ENCODE measurements at regions not wholly inside any gene's neighbourhood (a gene's known extent, or its start where the extent isn't known, plus 50 kb on each side); places are given as distances from the start of the nearest gene placed in this dataset.

DNA sequence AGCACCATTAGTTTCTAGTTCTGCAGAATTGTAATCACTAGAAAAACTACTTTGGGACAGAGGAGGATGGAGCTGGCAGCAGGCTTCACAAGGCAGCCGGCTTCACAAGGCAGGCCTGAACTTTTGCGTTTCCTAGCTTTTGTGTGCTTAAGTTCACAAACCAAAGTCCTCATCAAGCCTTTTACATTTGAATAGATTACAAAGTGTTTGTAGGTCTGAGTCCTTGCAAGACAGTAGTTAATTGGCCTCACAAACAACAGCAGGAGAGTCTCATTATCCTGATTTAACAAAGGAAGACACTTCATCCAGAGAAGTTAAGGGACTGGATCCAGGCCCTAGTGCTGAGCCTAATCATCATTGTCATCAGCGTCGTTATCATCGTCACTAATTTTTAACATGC is 147.8 kb upstream of the AUTS2 start:
- DNase-seq (ENCODE audit: low spot score), result no peak
- Histone ChIP-seq H3K9me3 (ENCODE audit: low read depth, low read length, poor library complexity, severe bottlenecking) (no peaks in the 10 kb centered on the region), H3K27ac (ENCODE audit: low read depth, low read length, poor library complexity, severe bottlenecking) (no peak overlapping the region), H3K36me3 (ENCODE audit: insufficient read depth, low read length, poor library complexity, severe bottlenecking) (no peaks in the 10 kb centered on the region), H3K4me3 (ENCODE audit: low read depth, low read length, poor library complexity, severe bottlenecking) (no peak overlapping the region), H3K4me1 (ENCODE audit: insufficient read depth, low read length, poor library complexity, severe bottlenecking) (no peaks in the 10 kb centered on the region), H3K27me3 (replicated peaks; ENCODE audit: insufficient read depth, low read depth, low read length, poor library complexity) (no peaks in the 10 kb centered on the region)
- intact Hi-C loops (cut with micrococcal nuclease; ENCODE audit: unreplicated experiment), result no loop called here
- no peak for TF ChIP-seq EZH2 (IDR thresholded peaks at IDR 0.05; ENCODE audit: borderline replicate concordance, low read depth, low read length, poor library complexity, severe bottlenecking)
- TF ChIP-seq, protein P1, sequence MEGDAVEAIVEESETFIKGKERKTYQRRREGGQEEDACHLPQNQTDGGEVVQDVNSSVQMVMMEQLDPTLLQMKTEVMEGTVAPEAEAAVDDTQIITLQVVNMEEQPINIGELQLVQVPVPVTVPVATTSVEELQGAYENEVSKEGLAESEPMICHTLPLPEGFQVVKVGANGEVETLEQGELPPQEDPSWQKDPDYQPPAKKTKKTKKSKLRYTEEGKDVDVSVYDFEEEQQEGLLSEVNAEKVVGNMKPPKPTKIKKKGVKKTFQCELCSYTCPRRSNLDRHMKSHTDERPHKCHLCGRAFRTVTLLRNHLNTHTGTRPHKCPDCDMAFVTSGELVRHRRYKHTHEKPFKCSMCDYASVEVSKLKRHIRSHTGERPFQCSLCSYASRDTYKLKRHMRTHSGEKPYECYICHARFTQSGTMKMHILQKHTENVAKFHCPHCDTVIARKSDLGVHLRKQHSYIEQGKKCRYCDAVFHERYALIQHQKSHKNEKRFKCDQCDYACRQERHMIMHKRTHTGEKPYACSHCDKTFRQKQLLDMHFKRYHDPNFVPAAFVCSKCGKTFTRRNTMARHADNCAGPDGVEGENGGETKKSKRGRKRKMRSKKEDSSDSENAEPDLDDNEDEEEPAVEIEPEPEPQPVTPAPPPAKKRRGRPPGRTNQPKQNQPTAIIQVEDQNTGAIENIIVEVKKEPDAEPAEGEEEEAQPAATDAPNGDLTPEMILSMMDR (conservative IDR thresholded peaks at IDR 0.05; ENCODE audit: low read depth, low read length), result no peak
- ChIA-PET CTCF (no interaction called here), POLR2A (ENCODE audit: low non-redundant PET) (no interaction called here)
- no TSS peak for BruUV-seq (replicated peaks)

DNA sequence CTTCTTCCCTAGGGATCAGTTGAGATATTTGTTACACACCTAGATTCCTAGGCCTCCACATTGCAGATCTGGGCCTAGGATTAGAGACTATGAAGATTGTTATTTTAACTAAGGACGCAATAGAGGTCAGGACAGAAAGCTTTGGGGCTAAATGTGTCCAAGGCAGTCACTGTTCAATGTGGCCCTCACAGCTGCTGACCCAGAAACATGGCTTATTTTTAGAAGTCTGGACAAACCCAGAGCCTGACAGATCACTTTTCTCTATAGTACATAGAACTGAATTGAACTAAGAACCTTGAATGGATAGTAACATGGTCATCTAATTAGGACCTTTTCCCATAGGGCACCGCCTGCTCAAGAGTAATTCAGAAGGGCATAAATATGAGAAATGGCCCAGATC is 146.6 kb upstream of the AUTS2 start:
- TF ChIP-seq EZH2 (IDR thresholded peaks at IDR 0.05; ENCODE audit: borderline replicate concordance, low read depth, low read length, poor library complexity, severe bottlenecking), result no peak
- TF ChIP-seq, protein P1 (conservative IDR thresholded peaks at IDR 0.05; ENCODE audit: low read depth, low read length), result no peak
- ChIA-PET POLR2A (ENCODE audit: low non-redundant PET) (no interaction called here), CTCF (no interaction called here)
- DNase-seq (ENCODE audit: low spot score), result no peak
- no TSS peak for BruUV-seq (replicated peaks)
- Histone ChIP-seq H3K4me3 (ENCODE audit: low read depth, low read length, poor library complexity, severe bottlenecking) (no peak overlapping the region), H3K27me3 (replicated peaks; ENCODE audit: insufficient read depth, low read depth, low read length, poor library complexity) (no peaks in the 10 kb centered on the region), H3K36me3 (ENCODE audit: insufficient read depth, low read length, poor library complexity, severe bottlenecking) (no peaks in the 10 kb centered on the region), H3K27ac (ENCODE audit: low read depth, low read length, poor library complexity, severe bottlenecking) (no peak overlapping the region), H3K4me1 (ENCODE audit: insufficient read depth, low read length, poor library complexity, severe bottlenecking) (no peaks in the 10 kb centered on the region), H3K9me3 (ENCODE audit: low read depth, low read length, poor library complexity, severe bottlenecking) (no peaks in the 10 kb centered on the region)
- intact Hi-C loops (cut with micrococcal nuclease; ENCODE audit: unreplicated experiment), result no loop called here

DNA sequence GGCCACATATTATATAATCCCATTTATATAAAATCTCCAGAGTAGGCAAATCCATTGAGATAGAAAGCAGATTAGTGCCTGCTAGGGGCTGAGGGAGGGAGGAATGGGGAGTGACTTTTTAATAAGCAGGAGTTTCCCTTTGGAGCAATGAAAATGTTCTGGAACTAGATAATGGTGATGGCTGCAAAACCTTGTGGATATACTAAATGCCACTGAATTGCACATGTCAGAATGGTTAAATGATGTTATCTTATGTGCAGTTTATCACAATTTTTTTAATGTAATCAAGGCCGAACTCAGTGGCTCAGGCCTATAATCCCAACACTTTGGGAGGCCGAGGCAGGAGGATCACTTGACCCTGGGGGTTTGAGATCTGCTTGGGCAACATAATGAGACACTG is 145.5 kb upstream of the AUTS2 start:
- POLR2A ChIA-PET (ENCODE audit: low non-redundant PET), result no interaction called here
- H3K4me1 ChIP-seq (ENCODE audit: insufficient read depth, low read length, poor library complexity, severe bottlenecking), result peaks cover 4% of the 10 kb centered on the region
- H3K4me3 ChIP-seq (ENCODE audit: low read depth, low read length, poor library complexity, severe bottlenecking), result no peak overlapping the region
- H3K27ac ChIP-seq (ENCODE audit: low read depth, low read length, poor library complexity, severe bottlenecking), result no peak overlapping the region
- TF ChIP-seq, protein P1 (conservative IDR thresholded peaks at IDR 0.05; ENCODE audit: low read depth, low read length), result no peak
- TF ChIP-seq EZH2 (IDR thresholded peaks at IDR 0.05; ENCODE audit: borderline replicate concordance, low read depth, low read length, poor library complexity, severe bottlenecking), result no peak
- CTCF ChIA-PET, result no interaction called here
- no peaks in the 10 kb centered on the region for H3K36me3 ChIP-seq (ENCODE audit: insufficient read depth, low read length, poor library complexity, severe bottlenecking)
- intact Hi-C loops (cut with micrococcal nuclease; ENCODE audit: unreplicated experiment), result no loop called here
- H3K9me3 ChIP-seq (ENCODE audit: low read depth, low read length, poor library complexity, severe bottlenecking), result no peaks in the 10 kb centered on the region
- no peaks in the 10 kb centered on the region for H3K27me3 ChIP-seq (replicated peaks; ENCODE audit: insufficient read depth, low read depth, low read length, poor library complexity)
- no peak for DNase-seq (ENCODE audit: low spot score)
- no TSS peak for BruUV-seq (replicated peaks)

Measured in A673 (cell line).